K562 (cell line): ENCODE measurements at regions not wholly inside any gene's neighbourhood (a gene's known extent, or its start where the extent isn't known, plus 50 kb on each side); places are given as distances from the start of the nearest gene placed in this dataset.
A peak's percentile ranks its signal among the peaks of the same experiment; 100 is the strongest.

ENCODE experiments used
- ATAC-seq: fragments of 200-7000 bp; cut with Tn5 transposase; 3 replicates; pipeline ENCODE4 v1.9.1; 2020; ENCODE audit warnings: moderate library complexity
- BruUV-seq: library from RNA; stranded (reverse); fragments of 400-500 nt; replicated peaks from 2 replicates; lab custom pipeline; 2021; lab: Mats Ljungman, UMichigan
- CTCF ChIA-PET: fragments of 300-600 bp; formaldehyde crosslinking; extraction: SDS; loops from one replicate; lab custom pipeline; 2021; ENCODE audit warnings: low intra/inter-chr PET ratio; lab: Yijun Ruan, JAX
- POLR2A ChIA-PET: fragments of 300-600, 350-650 bp; sonication (Branson Sonifier 250); formaldehyde crosslinking; extraction: SDS; loops from one replicate; lab custom pipeline; 2021; ENCODE audit warnings: antibody characterized with exemption, inconsistent platforms; lab: Yijun Ruan, JAX
- DNase-seq, 4 experiments: peaks; one replicate each; pipeline versions ENCODE4 v3.0.0 to v3.0.0-alpha.2; 2011 to 2018; ENCODE audit warnings: low spot score in 3 of 4, mixed read lengths in 3 of 4; ENCODE audit errors: extremely low read depth in 1 of 4
- FAIRE-seq: peaks from 2 replicates; lab custom pipeline; 2011; peaks lifted over from hg19 to GRCh38; lab: Jason Lieb, UNC
- H2AFZ ChIP-seq: 2 replicates; pipeline ENCODE4 v1.6.0; 2011; ENCODE audit warnings: low read depth, low read length, control low read depth, inconsistent platforms
- H3K27ac ChIP-seq: fragments of 200-600 bp; 3 replicates; pipeline ENCODE4 v1.8.0; 2011; ENCODE audit warnings: low read depth, mild to moderate bottlenecking, control low read depth, inconsistent platforms, low read length, moderate library complexity, mixed read lengths; ENCODE audit errors: extremely low read depth
- H3K27me3 ChIP-seq, 2 experiments: fragments of 300-600 bp in 1 of 2; 2 replicates in 1 of 2; 3 replicates in 1 of 2; pipeline versions ENCODE4 v1.6.0 to v1.8.0; 2011; ENCODE audit warnings: inconsistent platforms in 2 of 2, low read length in 2 of 2, mild to moderate bottlenecking in 1 of 2, mixed read lengths in 1 of 2, moderate library complexity in 1 of 2; ENCODE audit not compliant: control insufficient read depth in 2 of 2, insufficient read depth in 2 of 2
- H3K36me3 ChIP-seq: fragments of 300-600 bp; 3 replicates; pipeline ENCODE4 v1.8.0; 2011; ENCODE audit warnings: mild to moderate bottlenecking, low read length, inconsistent platforms; ENCODE audit not compliant: control insufficient read depth, insufficient read depth
- H3K4me1 ChIP-seq, 2 experiments: fragments of 200-600 bp in 1 of 2; replicated peaks in 1 of 2; 2 replicates in 1 of 2; 3 replicates in 1 of 2; pipeline versions ENCODE4 v1.5.1 to v1.8.0; 2011; ENCODE audit warnings: inconsistent platforms in 2 of 2, low read length in 2 of 2, mild to moderate bottlenecking in 1 of 2, mixed read lengths in 1 of 2, moderate library complexity in 1 of 2; ENCODE audit not compliant: control insufficient read depth in 2 of 2, insufficient read depth in 2 of 2
- H3K4me2 ChIP-seq: 2 replicates; pipeline ENCODE4 v1.6.1; 2011; ENCODE audit warnings: low read length, control low read depth, inconsistent platforms, mixed read lengths; ENCODE audit not compliant: insufficient read depth
- H3K4me3 ChIP-seq: fragments of 200-600 bp; sonication (generic), shearing (Covaris generic); 2 replicates; pipeline ENCODE4 v1.5.1; 2016; ENCODE audit warnings: control low read depth, inconsistent platforms
- H3K79me2 ChIP-seq: fragments of 200-600 bp; 3 replicates; pipeline ENCODE4 v1.8.0; 2011; ENCODE audit warnings: low read length, inconsistent platforms; ENCODE audit not compliant: control insufficient read depth, insufficient read depth
- H3K9ac ChIP-seq, 2 experiments: 2 replicates each; pipeline versions ENCODE4 v1.6.0 to v1.6.1; 2011; ENCODE audit warnings: low read depth in 2 of 2, low read length in 2 of 2, control low read depth in 1 of 2, inconsistent platforms in 1 of 2, mild to moderate bottlenecking in 1 of 2, mixed read lengths in 1 of 2; ENCODE audit not compliant: insufficient read depth in 1 of 2
- H3K9me1 ChIP-seq: one replicate; pipeline ENCODE4 v1.6.0; 2011; ENCODE audit warnings: inconsistent platforms, mild to moderate bottlenecking, low read length, moderate library complexity; ENCODE audit not compliant: control insufficient read depth, insufficient read depth
- H3K9me3 ChIP-seq: replicated peaks from 2 replicates; pipeline ENCODE4 v1.5.1; 2011; ENCODE audit warnings: low read depth, low read length, inconsistent platforms; ENCODE audit not compliant: control insufficient read depth, insufficient read depth
- H4K20me1 ChIP-seq: replicated peaks from 2 replicates; pipeline ENCODE4 v1.6.1; 2011; ENCODE audit warnings: low read length, inconsistent platforms, mixed read lengths; ENCODE audit not compliant: control insufficient read depth, insufficient read depth
- C11orf30 ChIP-seq: fragments of 450-650 bp; IDR thresholded peaks from 2 replicates; pipeline ENCODE4 v1.6.1; 2016; ENCODE audit warnings: low read depth, mild to moderate bottlenecking
- CAMTA2 ChIP-seq: fragments of 250-450 bp; sonication (Bioruptor Pico); conservative IDR thresholded peaks from 2 replicates; pipeline ENCODE4 v1.5.1; 2022
- CBFA2T3 ChIP-seq: fragments of 450-650 bp; IDR thresholded peaks from 2 replicates; pipeline ENCODE4 v1.6.1; 2017
- CEBPB ChIP-seq: fragments of 450-650 bp; IDR thresholded peaks from 2 replicates; pipeline ENCODE4 v1.6.1; 2016; ENCODE audit warnings: missing genetic modification characterization, missing compliant biosample characterization
- CEBPG ChIP-seq, 3 experiments: fragments of 200-800 bp in 1 of 3; sonication (Bioruptor generic) in 1 of 3; sonication (generic) in 1 of 3; formaldehyde crosslinking in 1 of 3; IDR thresholded peaks in 2 of 3; conservative IDR thresholded peaks in 1 of 3; 2 replicates each; pipeline versions ENCODE4 v1.6.1 to v1.8.0; 2016 to 2022; ENCODE audit warnings: missing compliant biosample characterization in 2 of 3, missing genetic modification characterization in 2 of 3, mild to moderate bottlenecking in 1 of 3, missing genetic modification reagents in 1 of 3
- CHD2 ChIP-seq: IDR thresholded peaks from 2 replicates; pipeline ENCODE4 v1.6.1; 2011; ENCODE audit warnings: low read depth, low read length
- MED1 ChIP-seq: sonication (generic); formaldehyde crosslinking; IDR thresholded peaks from 2 replicates; pipeline ENCODE4 v1.8.1; 2023; ENCODE audit warnings: missing genetic modification reagents, borderline replicate concordance
- MEF2A ChIP-seq: IDR thresholded peaks from 2 replicates; pipeline ENCODE4 v1.6.1; 2011; ENCODE audit warnings: low read depth, mild to moderate bottlenecking, low read length, moderate library complexity; ENCODE audit not compliant: control insufficient read depth
- SMARCA4 ChIP-seq: fragments of 450-650 bp; IDR thresholded peaks from 2 replicates; pipeline ENCODE4 v1.6.1; 2016
- TEAD2 ChIP-seq: fragments of 450-650 bp; IDR thresholded peaks from 2 replicates; pipeline ENCODE4 v1.6.1; 2016; ENCODE audit warnings: missing genetic modification characterization, control low read depth, missing compliant biosample characterization
- ZBTB26 ChIP-seq: fragments of 450-650 bp; formaldehyde crosslinking; IDR thresholded peaks from 2 replicates; pipeline ENCODE4 v1.4.0; 2022; ENCODE audit warnings: missing genetic modification characterization
- ZBTB49 ChIP-seq: sonication (generic); formaldehyde crosslinking; IDR thresholded peaks from 2 replicates; pipeline ENCODE4 v1.8.0; 2022; ENCODE audit warnings: missing genetic modification reagents, mild to moderate bottlenecking, borderline replicate concordance
- ZNF717 ChIP-seq: fragments of 250-450 bp; sonication (Bioruptor Pico); IDR thresholded peaks from 2 replicates; pipeline ENCODE4 v1.5.0; 2021
- WGBS: fragments of 100-300 bp; shearing (Covaris generic); methylation state at CpG from one replicate; pipeline ENCODE4 v1.1.6; 2016; ENCODE audit warnings: low coverage, mixed read lengths; ENCODE audit not compliant: insufficient coverage; ENCODE audit errors: missing lambda C conversion rate; 5-methylcytosine and 5-hydroxymethylcytosine counted together
- in situ Hi-C: fragments of 300-500 bp; cut with MboI; formaldehyde crosslinking; loops from 4 replicates; pipeline ENCODE4 v1.15.0; 2018; ENCODE audit warnings: inconsistent platforms, mixed read lengths
- intact Hi-C: fragments of 100-400 bp; cut with micrococcal nuclease; formaldehyde crosslinking; loops from 2 replicates; pipeline ENCODE4 v1.14.2; 2022

GRCh38 chr2:18304849-18305248 lies 255.6 kb downstream of the RDH14 start:
- WGBS: 2% methylated on average over 3 of the region's 3 CpGs

GRCh38 chr2:18301421-18302139 lies 258.9 kb downstream of the RDH14 start:
- Histone ChIP-seq H3K9me3 (0 out of 2 replicates have a peak, but pooled peaks cover 4% of the 10 kb centered on the region), H2AFZ (no peak overlapping the region), H3K9me1 (no peaks in the 10 kb centered on the region), H3K4me2 (no peak overlapping the region), H3K4me1 (no peaks in the 10 kb centered on the region), H3K4me3 (no peak overlapping the region), H3K27me3 (no peaks in the 10 kb centered on the region), H4K20me1 (no peaks in the 10 kb centered on the region), H3K36me3 (no peaks in the 10 kb centered on the region), H3K9ac (no peak overlapping the region), H3K27ac (no peak overlapping the region), H3K79me2 (no peaks in the 10 kb centered on the region)
- intact Hi-C loops: no loop called here
- no peak for TF ChIP-seq CHD2
- no peak for TF ChIP-seq ZBTB49
- no peak for TF ChIP-seq TEAD2
- no peak for TF ChIP-seq CAMTA2 (CRISPR knock-in tag)
- TF ChIP-seq ZNF717 (CRISPR knock-in tag): no peak
- TF ChIP-seq SMARCA4: no peak
- no peak for TF ChIP-seq ZBTB26 (CRISPR knock-in tag)
- no peak for TF ChIP-seq CBFA2T3
- no peak for TF ChIP-seq MED1 (CRISPR knock-in tag)
- no peak for DNase-seq
- WGBS: 0% methylated on average over 2 of the region's 2 CpGs
- ChIA-PET POLR2A (no interaction called here), CTCF (no interaction called here)
- in situ Hi-C loops: no loop called here
- FAIRE-seq: no peak
- no peak for ATAC-seq
- BruUV-seq: no TSS peak

More at GRCh38 chr2:18304849-18305248, 255.6 kb downstream of the RDH14 start:
- ChIA-PET CTCF (no interaction called here), POLR2A (no interaction called here)
- DNase-seq: no peak
- no peak overlapping the region for H3K27ac ChIP-seq
- H3K9me1 ChIP-seq: no peaks in the 10 kb centered on the region
- in situ Hi-C loops: no loop called here
- no peak for ATAC-seq
- H3K79me2 ChIP-seq: no peaks in the 10 kb centered on the region
- no peaks in the 10 kb centered on the region for H3K27me3 ChIP-seq
- intact Hi-C loops: no loop called here
- H3K4me1 ChIP-seq: no peaks in the 10 kb centered on the region
- TF ChIP-seq CEBPB (0 out of 2 replicates have a peak, but pooled peaks have one; percentile 11), MEF2A (no peak), C11orf30 (no peak), CEBPG (CRISPR knock-in tag; IDR thresholded peaks at IDR 0.05) (no peak), CEBPG (tag; conservative IDR thresholded peaks at IDR 0.05 in 1 of 2, IDR thresholded peaks at IDR 0.05 in 1 of 2) (peak in 1 of 2 experiments; percentile 79; a peak in 2 of 4 replicates)
- no peak overlapping the region for H3K9ac ChIP-seq
- no peaks in the 10 kb centered on the region for H3K36me3 ChIP-seq
- no TSS peak for BruUV-seq
- H3K9me3 ChIP-seq: 0 out of 2 replicates have a peak, but pooled peaks cover 4% of the 10 kb centered on the region
- no peak overlapping the region for H3K4me3 ChIP-seq
- H3K4me2 ChIP-seq: no peak overlapping the region
- H4K20me1 ChIP-seq: no peaks in the 10 kb centered on the region
- no peak for FAIRE-seq
- no peak overlapping the region for H2AFZ ChIP-seq
